LHCN-M2 (cell line): ENCODE measurements at regions not wholly inside any gene's neighbourhood (a gene's known extent, or its start where the extent isn't known, plus 50 kb on each side); places are given as distances from the start of the nearest gene placed in this dataset.

Experiments used
- DNase-seq: peaks from one replicate; pipeline ENCODE4 v3.0.0-alpha.2; 2012; ENCODE audit warnings: low read depth

DNA sequence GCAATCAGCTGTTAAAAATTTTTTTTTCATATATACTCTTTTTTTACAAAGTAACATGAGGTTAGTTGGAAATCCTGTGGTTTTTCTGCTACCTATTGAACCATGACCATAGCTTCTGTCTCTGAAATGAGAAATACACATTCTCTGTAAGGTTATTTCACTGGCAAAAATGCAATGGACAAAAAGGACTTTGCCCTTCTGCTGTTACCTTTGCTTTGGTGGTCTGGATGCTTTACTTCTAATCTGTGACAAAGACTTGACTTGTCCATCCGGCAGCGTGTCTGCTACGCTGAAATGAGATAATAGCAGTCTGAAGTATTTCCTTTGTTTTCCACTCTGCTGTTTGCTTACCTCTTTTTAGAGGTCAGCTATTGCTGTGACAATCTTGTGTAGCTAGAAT is 412.8 kb downstream of the SLITRK6 start:
- no peak for DNase-seq

DNA sequence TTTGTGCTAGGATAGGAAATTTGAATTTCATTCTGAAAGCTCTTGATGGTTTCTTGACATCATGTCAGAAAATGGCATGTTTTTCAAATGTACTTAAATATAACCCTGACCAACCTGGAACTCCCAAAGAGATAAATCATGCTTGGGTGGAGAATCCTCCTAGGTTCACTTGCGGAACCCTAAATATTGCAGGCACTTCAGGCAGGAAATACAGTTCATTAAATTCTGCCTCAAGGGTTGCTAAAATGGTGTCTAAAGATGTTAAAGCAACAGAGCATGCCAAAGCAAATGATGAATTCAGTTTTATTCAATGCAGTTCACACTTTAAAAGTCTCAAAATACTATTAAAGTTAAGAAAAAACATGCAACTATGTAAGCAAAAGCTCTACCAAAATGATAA is 415.9 kb downstream of the SLITRK6 start:
- DNase-seq: no peak

DNA sequence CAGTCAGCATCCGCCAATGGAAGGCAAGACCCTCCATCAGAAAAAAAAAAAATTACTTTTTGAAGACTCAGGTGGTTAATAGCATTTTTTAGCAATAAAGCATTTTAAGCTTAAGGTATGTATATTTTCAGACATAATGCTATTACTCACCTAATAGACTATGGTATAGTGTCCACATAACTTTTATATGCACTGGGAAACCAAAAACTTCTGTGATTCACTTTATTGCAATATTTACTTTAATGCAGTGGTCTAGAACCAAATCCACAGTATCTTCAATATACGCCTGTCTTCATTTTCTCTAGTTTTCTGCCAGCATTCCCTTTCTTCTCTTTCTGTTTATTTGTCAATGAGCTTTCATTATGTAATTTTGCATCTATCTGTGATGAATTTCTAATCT is 418.1 kb downstream of the SLITRK6 start:
- no peak for DNase-seq

DNA sequence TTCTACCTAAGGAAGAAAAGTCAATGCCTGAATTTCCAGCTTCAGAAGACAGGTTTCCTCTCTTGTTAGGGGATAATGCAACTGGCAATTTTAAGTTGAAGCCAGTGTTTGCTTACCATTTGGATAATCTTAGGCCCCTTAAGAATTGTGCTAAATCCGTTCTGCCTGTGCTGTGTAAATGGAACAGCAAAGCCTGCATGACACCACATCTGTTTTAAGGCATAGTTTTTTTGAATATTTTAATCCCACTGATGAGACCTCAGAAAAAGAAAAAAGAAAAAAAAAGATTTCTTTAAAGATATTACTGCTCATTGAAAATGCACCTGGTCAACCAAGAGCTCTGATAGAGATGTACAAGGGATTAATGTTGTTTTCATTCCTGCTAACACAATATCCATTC is 419.2 kb downstream of the SLITRK6 start:
- no peak for DNase-seq

DNA sequence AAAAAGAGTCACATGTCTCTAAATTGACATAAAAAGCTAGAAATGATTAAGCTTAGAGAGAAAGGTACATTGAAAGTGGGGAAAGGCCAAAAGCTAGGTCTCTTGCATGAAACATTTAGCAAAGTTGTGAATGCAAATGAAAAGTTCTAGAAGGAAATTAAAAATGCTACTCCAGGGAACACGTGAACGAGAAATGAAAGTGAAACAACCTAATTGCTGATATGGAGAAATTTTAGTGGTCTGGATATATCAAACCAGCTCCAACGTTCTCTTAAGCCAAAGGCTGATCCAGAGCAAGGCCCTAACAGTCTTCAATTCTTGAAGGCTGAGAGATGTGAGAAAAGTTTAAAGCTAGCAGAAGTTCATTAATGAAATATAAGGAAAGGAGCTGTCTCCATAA is 419.8 kb downstream of the SLITRK6 start:
- DNase-seq: no peak

DNA sequence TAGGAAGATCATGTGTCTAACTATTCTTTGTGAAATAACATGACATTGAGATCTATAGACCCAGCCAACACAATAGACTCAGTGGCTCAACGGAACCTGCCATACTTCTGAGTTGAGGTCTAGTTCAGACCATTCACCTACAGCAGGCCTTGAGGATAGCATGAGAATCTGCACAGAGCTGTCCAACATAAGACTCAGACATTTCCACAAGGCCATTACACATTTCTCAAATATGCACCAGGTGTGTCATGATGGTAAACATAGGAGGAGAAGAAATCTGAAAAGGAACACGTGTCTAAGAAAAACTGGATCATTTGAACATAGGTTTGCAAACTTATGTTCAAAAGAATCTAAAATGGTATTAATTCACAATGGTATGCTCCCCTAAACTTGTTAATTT is 421.4 kb downstream of the SLITRK6 start:
- DNase-seq: no peak

DNA sequence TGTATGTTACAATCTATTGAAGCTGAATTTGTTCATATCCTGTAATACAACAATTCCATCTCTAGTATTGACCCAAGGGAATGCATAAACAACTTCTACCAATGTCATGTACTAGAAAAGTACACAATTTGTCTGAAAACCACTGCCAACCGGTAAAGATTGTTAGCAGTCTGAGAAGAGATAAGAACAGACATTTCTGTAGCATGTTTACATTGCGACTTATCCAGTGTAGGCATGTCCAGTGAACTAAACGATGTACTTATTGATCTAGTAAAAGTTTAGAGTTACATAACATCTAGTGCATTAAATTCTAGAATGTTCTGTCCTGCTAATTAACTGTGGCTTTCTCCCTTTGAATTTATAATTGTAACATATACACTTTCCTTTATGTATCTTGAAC is 425.9 kb downstream of the SLITRK6 start:
- DNase-seq: no peak

DNA sequence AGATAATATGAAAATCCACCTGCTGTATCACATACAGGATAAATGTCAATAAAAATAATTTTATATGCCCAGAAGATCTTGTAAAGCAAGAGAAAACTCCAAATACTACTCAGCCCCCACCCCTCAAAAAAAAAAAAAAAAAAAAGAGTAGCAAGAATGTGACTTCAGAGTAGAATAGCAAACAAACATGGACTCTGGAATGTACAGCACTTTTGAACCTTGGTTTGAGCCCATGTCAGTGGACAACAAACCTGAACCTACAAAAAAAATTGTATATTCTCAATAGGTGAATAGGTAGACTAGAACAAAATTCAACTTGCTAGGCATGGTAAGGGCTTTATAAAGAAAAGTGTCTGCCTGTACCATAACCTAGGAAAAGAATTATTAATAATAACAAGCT is 428.0 kb downstream of the SLITRK6 start:
- no peak for DNase-seq

DNA sequence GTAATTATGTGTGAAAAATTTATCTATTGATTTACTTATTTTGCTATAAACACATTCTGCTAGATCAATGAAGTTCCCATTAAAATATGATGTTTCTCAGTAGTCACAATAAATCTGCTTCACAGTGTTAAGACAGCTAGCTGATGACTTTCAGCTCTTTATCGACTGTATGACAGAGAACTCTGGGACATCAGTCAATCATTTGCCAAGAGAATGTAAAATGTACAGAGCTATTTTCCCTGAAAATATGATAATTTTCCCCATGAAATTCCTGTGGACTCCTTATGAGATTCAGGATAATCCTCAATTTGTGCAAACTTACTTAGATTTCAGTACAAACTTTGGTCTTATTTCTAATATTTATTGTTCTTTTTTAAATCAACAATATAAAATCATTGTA is 430.5 kb downstream of the SLITRK6 start:
- DNase-seq: no peak

DNA sequence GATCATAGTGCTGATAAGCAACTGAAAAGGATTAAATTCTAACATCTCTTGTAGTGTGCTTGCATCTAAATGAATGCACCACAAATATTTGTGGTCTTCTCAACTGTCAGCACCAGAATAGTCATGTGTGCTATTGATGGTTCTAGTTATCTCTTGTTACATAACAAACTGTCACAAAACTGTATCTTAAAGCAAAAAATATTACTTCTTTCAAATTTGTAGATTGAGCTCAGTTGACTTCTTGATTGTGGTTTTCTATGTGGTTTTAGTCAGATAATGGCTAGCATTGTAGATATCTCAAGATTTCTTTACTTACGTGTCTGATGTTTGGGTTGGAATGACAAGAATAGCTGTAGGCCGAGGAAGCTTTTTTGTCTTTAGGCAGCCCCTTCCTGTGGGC is 431.3 kb downstream of the SLITRK6 start:
- DNase-seq: no peak

DNA sequence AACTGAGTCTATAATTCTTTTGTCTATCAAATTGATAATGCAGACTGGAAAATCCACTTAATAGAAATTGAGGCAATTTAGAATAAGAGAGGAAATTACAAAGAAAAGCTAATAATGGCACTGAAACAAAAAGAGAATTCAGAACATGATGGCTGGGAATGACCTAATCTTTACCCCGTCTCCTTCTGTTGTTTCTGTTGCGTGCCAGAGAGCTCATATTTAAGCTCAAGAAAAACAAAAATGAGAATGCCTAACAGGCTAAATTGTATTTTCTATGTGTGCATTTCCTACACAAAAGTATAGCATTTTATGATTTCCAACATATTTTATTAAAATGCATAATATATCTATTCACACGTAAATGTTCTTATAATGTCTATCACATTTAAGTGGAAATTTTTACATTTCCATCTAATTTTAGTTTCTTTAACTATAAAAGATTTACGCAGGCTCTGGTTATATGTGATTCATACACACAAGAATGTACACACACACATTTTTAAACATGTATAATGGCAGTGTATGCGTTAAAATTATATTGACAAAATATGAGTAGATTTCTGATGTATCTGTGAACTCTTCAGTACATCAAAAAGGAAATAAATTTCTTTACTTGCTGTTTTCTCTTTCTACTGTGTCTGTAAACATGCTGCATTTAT is 432.3 kb downstream of the SLITRK6 start:
- no peak for DNase-seq

DNA sequence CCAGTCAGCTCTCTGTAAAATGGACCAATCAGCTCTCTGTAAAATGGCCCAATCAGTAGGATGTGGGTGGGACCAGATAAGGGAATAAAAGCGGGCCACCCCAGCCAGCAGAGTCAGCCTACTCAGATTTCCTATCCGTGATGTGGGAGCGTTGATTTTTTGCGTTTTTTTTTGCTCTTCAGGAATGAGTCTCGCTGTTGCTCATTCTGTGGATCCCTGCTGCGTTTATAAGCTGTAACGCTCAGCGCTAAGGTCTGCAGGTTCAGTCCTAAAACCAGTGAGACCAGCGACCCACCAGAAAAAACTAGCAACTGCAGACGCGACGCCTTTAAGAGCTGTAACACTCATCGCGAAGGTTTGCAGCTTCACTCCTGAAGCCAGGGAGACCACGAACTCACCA is 435.7 kb downstream of the SLITRK6 start:
- no peak for DNase-seq

DNA sequence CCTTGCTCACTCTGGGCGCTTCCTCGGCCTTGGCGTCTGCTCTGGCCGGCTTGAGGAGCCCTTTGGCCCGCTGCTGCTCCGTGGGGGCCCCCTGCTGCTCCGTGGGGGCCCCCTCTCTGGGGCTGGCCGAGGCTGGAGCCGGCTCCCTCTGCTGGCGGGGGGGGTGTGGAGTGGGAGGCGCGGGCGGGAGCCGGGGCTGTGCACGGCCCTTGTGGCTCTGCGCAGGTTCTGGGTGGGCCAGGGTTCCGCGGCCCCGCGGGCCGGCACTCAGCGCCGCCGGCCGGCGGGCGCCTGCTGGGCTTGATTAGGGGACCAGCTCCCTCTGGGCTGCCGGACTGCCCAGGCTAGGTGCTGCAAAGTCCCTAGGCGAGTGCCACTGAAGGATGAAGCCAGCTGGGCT is 436.2 kb downstream of the SLITRK6 start:
- no peak for DNase-seq

DNA sequence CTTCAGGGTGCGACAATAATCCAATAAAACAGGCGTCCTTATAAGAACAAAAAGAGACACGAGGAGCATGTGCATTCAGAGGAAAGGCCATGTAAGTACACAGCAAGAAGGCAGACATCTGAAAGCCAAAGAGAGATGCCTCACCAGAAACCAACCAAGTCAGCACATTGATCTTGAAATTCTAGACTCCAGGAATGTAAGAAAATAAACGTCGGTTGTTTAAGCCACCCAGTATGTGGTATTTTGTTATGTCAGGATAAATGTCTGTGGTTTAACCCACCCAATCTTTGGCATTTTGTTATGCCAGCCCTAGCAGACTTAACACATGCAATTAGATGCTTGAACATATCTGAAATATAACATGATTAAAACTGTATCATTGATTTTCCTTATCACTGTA is 452.0 kb downstream of the SLITRK6 start:
- peak; percentile 8 for DNase-seq

DNA sequence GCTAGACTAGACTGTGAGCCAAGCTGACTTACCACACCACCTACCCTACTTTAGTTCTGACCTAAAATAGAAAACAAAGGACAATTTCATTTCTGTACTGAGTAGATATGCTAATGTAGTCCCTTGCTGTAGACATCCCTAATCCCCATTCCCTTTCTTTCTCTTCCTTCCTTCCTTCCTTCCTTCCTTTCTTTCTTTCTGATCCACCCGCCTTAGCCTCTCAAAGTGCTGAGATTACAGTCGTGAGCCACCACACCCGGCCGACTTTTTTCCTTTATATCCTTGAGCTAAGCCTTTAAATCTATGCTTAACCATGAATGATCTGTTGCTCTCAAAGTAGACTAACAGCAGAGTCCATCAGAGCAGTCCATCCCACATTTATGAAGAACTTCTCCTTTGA is 465.0 kb downstream of the SLITRK6 start:
- no peak for DNase-seq

DNA sequence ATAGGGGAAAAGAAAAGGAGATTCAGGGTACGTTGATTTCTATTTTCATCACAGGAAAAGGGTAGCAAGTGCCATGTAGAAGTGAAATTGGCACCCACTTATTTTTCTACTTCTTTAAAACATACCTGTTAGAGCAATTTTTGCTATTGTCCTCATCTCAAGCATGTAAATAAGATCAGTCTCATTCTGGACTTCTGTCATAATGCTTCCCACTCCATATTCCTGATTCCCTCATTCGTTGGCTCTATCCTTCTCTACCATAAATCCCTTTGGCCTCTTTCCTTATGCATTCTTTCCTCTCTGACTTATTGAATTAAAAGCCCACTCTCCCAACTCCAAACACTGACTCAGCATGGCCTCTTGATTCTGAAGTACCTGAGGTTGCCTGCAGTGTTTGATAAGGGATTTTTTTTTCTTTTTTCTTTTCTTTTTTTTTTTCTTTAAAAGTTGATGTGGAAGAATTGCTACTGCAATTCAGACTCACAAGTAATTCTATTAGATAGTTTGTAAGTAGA is 465.7 kb downstream of the SLITRK6 start:
- DNase-seq: no peak

DNA sequence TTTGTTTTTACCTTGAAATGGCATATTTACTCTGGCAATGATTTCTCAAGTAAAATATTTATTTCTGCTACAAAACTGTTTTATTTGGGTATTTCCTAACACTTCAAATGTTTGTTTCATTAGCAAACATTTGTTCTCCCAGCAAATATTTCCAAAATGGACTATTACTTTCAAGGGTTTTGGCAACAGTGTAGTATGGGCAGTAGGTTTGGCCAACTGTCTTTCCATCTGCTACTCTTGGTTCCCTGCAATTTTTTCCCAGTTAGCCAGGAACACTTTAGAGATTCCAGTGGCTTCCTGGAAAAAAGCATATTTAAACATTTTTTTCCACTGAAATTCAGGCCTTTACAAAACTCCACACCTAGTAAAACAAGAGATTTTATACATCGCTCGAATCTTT is 466.6 kb downstream of the SLITRK6 start:
- DNase-seq: no peak

DNA sequence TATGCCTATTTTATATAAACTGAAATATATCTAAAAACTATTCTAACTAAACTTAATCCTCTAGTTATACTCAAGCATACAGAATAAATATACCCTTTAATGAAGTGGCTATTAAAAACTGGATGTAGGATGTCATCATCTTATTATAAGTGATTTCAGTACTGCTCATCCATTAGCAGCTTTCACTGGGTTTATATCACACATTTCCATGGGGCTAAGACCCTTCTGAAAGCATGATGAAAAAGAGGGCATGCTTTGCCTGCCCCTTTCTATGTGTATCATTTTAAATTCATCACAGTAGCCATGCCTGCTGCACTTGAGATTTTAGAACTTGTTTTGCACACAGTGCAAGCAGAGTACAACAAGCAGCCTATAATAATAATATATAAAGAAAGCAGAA is 477.5 kb downstream of the SLITRK6 start:
- DNase-seq: no peak

DNA sequence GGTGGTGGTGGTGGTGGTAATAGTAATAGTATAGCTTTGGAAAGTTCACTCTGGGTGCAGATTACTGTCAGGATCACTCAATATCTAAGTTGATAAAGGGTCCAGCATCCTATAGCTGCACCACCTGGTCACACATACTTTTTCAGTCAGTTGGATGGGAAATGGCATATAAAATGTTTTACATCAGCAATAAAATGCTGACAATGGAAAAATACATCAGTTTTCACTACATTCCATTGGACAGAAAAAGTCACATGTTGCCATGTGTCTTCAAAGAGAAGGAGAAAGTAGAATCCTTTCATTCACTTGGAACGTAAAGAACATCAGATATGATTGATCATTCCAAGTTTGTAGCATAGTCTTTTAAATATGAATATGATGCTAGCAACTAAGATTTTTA is 481.4 kb downstream of the SLITRK6 start:
- DNase-seq: no peak

DNA sequence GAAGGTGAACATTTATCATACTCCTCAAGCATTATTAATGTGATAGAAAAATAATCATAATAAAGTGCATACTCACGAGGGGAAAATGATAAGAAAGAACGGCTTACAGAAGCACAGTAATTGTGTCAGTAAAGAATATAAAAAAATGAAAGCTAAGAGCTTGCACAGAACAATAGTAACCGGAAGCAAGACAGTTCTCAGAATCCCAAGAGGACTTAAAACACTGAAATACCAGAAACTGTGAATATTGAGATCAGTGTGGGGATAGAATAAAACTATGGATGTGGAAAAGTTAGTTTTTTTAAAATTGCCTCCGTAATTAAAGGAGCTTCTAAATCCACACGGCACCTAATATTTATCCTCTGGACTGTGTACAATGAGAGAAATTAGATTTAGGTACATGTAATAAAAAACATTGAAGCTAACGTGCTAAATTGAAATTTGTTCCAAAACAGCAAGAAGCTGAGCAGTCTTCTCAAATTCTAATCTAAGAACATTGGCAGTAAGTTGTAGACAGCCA is 482.7 kb downstream of the SLITRK6 start:
- DNase-seq: no peak

DNA sequence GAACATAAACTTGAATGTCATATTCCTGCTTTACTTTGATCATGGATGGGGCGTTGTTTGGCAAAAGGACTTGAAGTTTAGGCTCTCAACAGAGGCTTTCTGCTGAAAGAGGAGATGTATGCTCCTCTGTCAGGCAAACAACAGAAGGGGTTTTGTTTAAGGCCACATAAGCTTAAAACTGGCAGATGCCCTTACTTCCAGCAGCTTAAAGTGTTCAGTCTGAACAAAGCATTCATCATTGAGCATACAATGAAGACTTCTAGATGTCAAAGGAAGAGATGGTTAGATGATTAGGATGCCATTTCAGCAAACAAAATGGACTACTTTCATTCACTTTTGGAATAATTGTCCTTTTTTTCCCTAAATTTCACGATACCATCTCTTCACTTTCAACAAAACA is 484.5 kb downstream of the SLITRK6 start:
- DNase-seq: no peak

DNA sequence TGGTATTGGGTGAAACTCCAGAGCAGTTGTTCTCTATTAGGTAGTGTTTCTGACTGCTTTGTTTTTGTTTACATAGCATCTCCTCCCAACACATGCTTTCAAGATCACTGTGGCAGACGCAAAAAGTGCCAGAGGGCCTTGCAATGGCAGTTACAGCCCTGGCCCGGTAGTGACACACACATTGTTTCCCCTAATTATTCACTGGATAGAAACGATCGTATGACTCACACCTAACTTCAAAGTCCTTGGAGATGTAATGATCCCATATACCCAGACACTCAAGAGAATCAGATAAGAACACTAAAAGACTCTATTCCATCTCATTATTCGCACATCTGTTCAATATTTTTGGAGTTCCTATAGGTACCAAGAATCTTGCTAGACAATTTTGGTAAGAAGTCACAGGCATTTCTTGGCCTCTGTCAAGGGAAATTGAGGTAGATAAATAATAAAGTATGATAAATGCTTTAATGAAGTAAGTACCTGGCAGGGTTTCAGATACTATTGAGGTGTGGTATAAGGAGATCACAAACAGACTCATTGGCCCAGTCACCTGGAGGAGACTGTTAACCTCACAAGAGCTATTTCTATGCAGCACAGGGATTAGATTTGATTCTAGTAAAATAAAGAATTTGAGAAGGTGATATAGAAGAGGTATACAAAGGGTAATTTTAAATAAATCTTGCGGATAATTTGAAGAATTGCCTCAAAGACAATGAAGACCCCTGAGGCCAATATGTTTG is 485.3 kb downstream of the SLITRK6 start:
- DNase-seq: peak; percentile 9

DNA sequence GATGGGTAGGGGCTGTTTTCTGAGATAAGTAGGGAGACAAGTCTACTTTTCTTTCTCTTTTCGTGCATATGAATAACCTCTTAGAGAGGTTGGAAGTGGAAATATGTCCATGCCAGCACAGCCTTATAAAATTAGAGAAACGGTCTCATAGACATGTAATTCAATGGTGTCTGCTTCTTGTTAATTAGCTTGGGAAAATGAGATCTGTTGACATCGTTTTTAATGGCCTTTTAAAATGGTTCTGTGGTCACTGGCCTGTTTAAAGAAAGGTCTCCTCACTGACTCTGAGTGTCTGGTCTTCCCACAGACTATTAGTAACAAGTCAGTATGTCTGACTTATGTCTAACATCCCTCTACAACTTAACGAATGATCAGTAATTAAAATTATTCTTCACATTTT is 487.1 kb downstream of the SLITRK6 start:
- no peak for DNase-seq
